HCT116 (cell line): ENCODE measurements at regions not wholly inside any gene's neighbourhood (a gene's known extent, or its start where the extent isn't known, plus 50 kb on each side); places are given as distances from the start of the nearest gene placed in this dataset.

Source experiments
- ATAC-seq: fragments of 200-7000 bp; cut with Tn5 transposase; 2 replicates; pipeline ENCODE4 v1.9.1; 2020; ENCODE audit warnings: mild to moderate bottlenecking, moderate library complexity
- BruUV-seq: library from RNA; stranded (reverse); fragments of 400-500 nt; replicated peaks from 2 replicates; lab custom pipeline; 2021; lab: Mats Ljungman, UMichigan
- CTCF ChIA-PET: fragments of 300-600 bp; sonication (Branson Sonifier 250); formaldehyde crosslinking; loops from one replicate; lab custom pipeline; 2021; ENCODE audit warnings: antibody characterized with exemption; lab: Charles Lee
- POLR2A ChIA-PET: fragments of 300-600, 350-600 bp; sonication (Branson Sonifier 250); formaldehyde crosslinking; loops from one replicate; lab custom pipeline; 2021; ENCODE audit warnings: antibody characterized with exemption; lab: Charles Lee
- RAD21 ChIA-PET, 2 experiments: fragments of 300-600 bp; sonication (Branson Sonifier 250); formaldehyde crosslinking; loops; one replicate each; lab custom pipeline; 2023; ENCODE audit warnings: low total read pairs in 2 of 2; ENCODE audit not compliant: uncharacterized antibody in 2 of 2, unreplicated experiment in 2 of 2, low non-redundant PET in 1 of 2; lab: Charles Lee
- DNase-seq: peaks from one replicate; pipeline ENCODE4 v3.0.0-alpha.2; 2010; ENCODE audit warnings: low read depth, low spot score
- H2AFZ ChIP-seq: fragments of 200-600 bp; shearing (Covaris generic), sonication (generic); 2 replicates; pipeline ENCODE4 v1.6.1; 2017; ENCODE audit warnings: low read depth, mixed run types, mixed read lengths, antibody characterized with exemption, low read length; ENCODE audit not compliant: poor library complexity, severe bottlenecking
- H3K27ac ChIP-seq: 2 replicates; pipeline ENCODE4 v1.5.1; 2012; ENCODE audit warnings: low read depth, low read length
- H3K27me3 ChIP-seq: fragments of 200-600 bp; sonication (generic); 2 replicates; pipeline ENCODE4 v1.6.1; 2016; ENCODE audit warnings: mixed run types, low read length, mixed read lengths; ENCODE audit not compliant: insufficient read depth
- H3K36me3 ChIP-seq, 2 experiments: fragments of 200-500 bp in 1 of 2; fragments of 200-600 bp in 1 of 2; sonication (Bioruptor generic) in 1 of 2; sonication (generic) in 1 of 2; 2 replicates each; pipeline versions ENCODE4 v1.5.1 to v1.6.1; 2014 to 2016; ENCODE audit warnings: low read length in 2 of 2, inconsistent platforms in 1 of 2, mixed read lengths in 1 of 2, mixed run types in 1 of 2; ENCODE audit not compliant: insufficient read depth in 2 of 2, control insufficient read depth in 1 of 2
- H3K4me1 ChIP-seq, 2 experiments: fragments of 200-600 bp in 1 of 2; sonication (generic) in 1 of 2; 2 replicates each; pipeline versions ENCODE4 v1.5.1 to v1.6.1; 2012 to 2017; ENCODE audit warnings: low read length in 2 of 2, inconsistent platforms in 1 of 2, mild to moderate bottlenecking in 1 of 2, mixed read lengths in 1 of 2, mixed run types in 1 of 2, moderate library complexity in 1 of 2; ENCODE audit not compliant: insufficient read depth in 2 of 2, control insufficient read depth in 1 of 2
- H3K4me2 ChIP-seq: fragments of 200-600 bp; sonication (generic); 2 replicates; pipeline ENCODE4 v1.6.1; 2017; ENCODE audit warnings: mixed run types, low read length, mixed read lengths
- H3K4me3 ChIP-seq, 2 experiments: fragments of 200-600 bp in 1 of 2; sonication (generic) in 1 of 2; replicated peaks in 1 of 2; 2 replicates each; pipeline ENCODE4 v1.5.1; 2011 to 2016; ENCODE audit warnings: low read length in 2 of 2, control low read depth in 1 of 2, low read depth in 1 of 2, mild to moderate bottlenecking in 1 of 2, mixed read lengths in 1 of 2, mixed run types in 1 of 2
- H3K79me2 ChIP-seq: fragments of 200-600 bp; sonication (generic); 2 replicates; pipeline ENCODE4 v1.6.1; 2017; ENCODE audit warnings: mild to moderate bottlenecking, mixed run types, low read length, moderate library complexity, mixed read lengths; ENCODE audit not compliant: insufficient read depth
- H3K9ac ChIP-seq: fragments of 200-600 bp; sonication (generic); 2 replicates; pipeline ENCODE4 v1.6.1; 2016; ENCODE audit warnings: low read length, mixed read lengths
- H3K9me2 ChIP-seq: fragments of 200-600 bp; sonication (generic), shearing (Covaris generic); 2 replicates; pipeline ENCODE4 v1.6.1; 2017; ENCODE audit warnings: mixed run types, mild to moderate bottlenecking, moderate library complexity; ENCODE audit not compliant: insufficient read depth
- H3K9me3 ChIP-seq, 2 experiments: fragments of 200-500 bp in 1 of 2; fragments of 200-600 bp in 1 of 2; sonication (Bioruptor generic) in 1 of 2; sonication (generic) in 1 of 2; 2 replicates each; pipeline ENCODE4 v1.6.1; 2014 to 2017; ENCODE audit warnings: low read length in 2 of 2, mixed read lengths in 2 of 2, inconsistent platforms in 1 of 2, low read depth in 1 of 2, mild to moderate bottlenecking in 1 of 2, mixed run types in 1 of 2, moderate library complexity in 1 of 2; ENCODE audit not compliant: control insufficient read depth in 1 of 2, insufficient read depth in 1 of 2
- H4K20me1 ChIP-seq: fragments of 200-600 bp; sonication (generic), shearing (Covaris generic); 2 replicates; pipeline ENCODE4 v1.6.1; 2017; ENCODE audit warnings: mixed run types, mild to moderate bottlenecking, moderate library complexity; ENCODE audit not compliant: insufficient read depth
- CBX3 ChIP-seq: IDR thresholded peaks from 2 replicates; pipeline ENCODE4 v1.6.1; 2012; ENCODE audit warnings: low read depth
- CEBPB ChIP-seq: IDR thresholded peaks from 2 replicates; pipeline ENCODE4 v1.6.1; 2012; ENCODE audit warnings: low read depth
- EGR1 ChIP-seq: IDR thresholded peaks from 2 replicates; pipeline ENCODE4 v1.6.1; 2012; ENCODE audit warnings: low read depth
- EZH2 ChIP-seq: fragments of 200-600 bp; sonication (generic); IDR thresholded peaks from 2 replicates; pipeline ENCODE4 v1.6.1; 2017; ENCODE audit warnings: antibody characterized with exemption, mixed run types
- EZH2phosphoT487 ChIP-seq: fragments of 200-600 bp; IDR thresholded peaks from 2 replicates; pipeline ENCODE4 v1.6.1; 2018; ENCODE audit warnings: antibody characterized with exemption, borderline replicate concordance
- JUND ChIP-seq: IDR thresholded peaks from 2 replicates; pipeline ENCODE4 v1.6.1; 2012
- MAX ChIP-seq: IDR thresholded peaks from 2 replicates; pipeline ENCODE4 v1.6.1; 2012
- POLR2AphosphoS5 ChIP-seq: IDR thresholded peaks from 2 replicates; pipeline ENCODE4 v1.6.1; 2011; ENCODE audit warnings: mild to moderate bottlenecking, low read depth, low read length, moderate library complexity
- RAD21 ChIP-seq: IDR thresholded peaks from 2 replicates; pipeline ENCODE4 v1.6.1; 2012; ENCODE audit warnings: low read depth, mild to moderate bottlenecking
- REST ChIP-seq: IDR thresholded peaks from 2 replicates; pipeline ENCODE4 v1.6.1; 2012; ENCODE audit warnings: low read depth
- SIN3A ChIP-seq: IDR thresholded peaks from 2 replicates; pipeline ENCODE4 v1.6.1; 2012; ENCODE audit warnings: low read depth
- SP1 ChIP-seq: IDR thresholded peaks from 2 replicates; pipeline ENCODE4 v1.6.1; 2012; ENCODE audit warnings: low read depth
- SRF ChIP-seq: IDR thresholded peaks from 2 replicates; pipeline ENCODE4 v1.6.1; 2012; ENCODE audit warnings: low read depth
- TCF7L2 ChIP-seq: IDR thresholded peaks from 2 replicates; pipeline ENCODE4 v1.7.0; 2011; ENCODE audit warnings: borderline replicate concordance, inconsistent platforms; ENCODE audit not compliant: insufficient read depth, insufficient read length; ENCODE audit errors: extremely low read depth
- ZNF274 ChIP-seq: fragments of 200-500 bp; sonication (Bioruptor generic); IDR thresholded peaks from 2 replicates; pipeline ENCODE4 v1.6.1; 2014; ENCODE audit warnings: mild to moderate bottlenecking, low read depth, low read length, inconsistent platforms
- intact Hi-C: fragments of 100-400 bp; cut with micrococcal nuclease; formaldehyde crosslinking; loops from 2 replicates; pipeline ENCODE4 v1.10.0; 2022

GRCh38 chr2:160726046-160726445 lies 232.4 kb upstream of the RBMS1 start:
- H3K9me2 ChIP-seq, result no peaks in the 10 kb centered on the region
- no peaks in the 10 kb centered on the region for H3K4me1 ChIP-seq
- no peaks in the 10 kb centered on the region for H3K27me3 ChIP-seq
- BruUV-seq, result no TSS peak
- H4K20me1 ChIP-seq, result no peaks in the 10 kb centered on the region
- DNase-seq (no peak), ATAC-seq (no peak)
- no peaks in the 10 kb centered on the region for H3K36me3 ChIP-seq
- TF ChIP-seq CBX3 (no peak), ZNF274 (no peak), SRF (no peak), MAX (no peak), SP1 (no peak), POLR2AphosphoS5 (no peak), SIN3A (no peak)
- no peak overlapping the region for H3K9ac ChIP-seq
- ChIA-PET CTCF (no interaction called here), POLR2A (no interaction called here), RAD21 (no interaction called here)
- H3K4me3 ChIP-seq, result no peak overlapping the region
- H2AFZ ChIP-seq, result no peak overlapping the region
- H3K79me2 ChIP-seq, result no peaks in the 10 kb centered on the region
- no peak overlapping the region for H3K4me2 ChIP-seq
- intact Hi-C loops, result no loop called here
- no peaks in the 10 kb centered on the region for H3K9me3 ChIP-seq
- no peak overlapping the region for H3K27ac ChIP-seq

- H3K79me2 ChIP-seq, result no peaks in the 10 kb centered on the region
- intact Hi-C loops, result no loop called here
- no peak overlapping the region for H3K27ac ChIP-seq
- no peak overlapping the region for H3K4me3 ChIP-seq
- no peak overlapping the region for H2AFZ ChIP-seq
- TF ChIP-seq EZH2phosphoT487 (no peak), POLR2AphosphoS5 (no peak), JUND (no peak), RAD21 (no peak), REST (no peak), CEBPB (no peak), EZH2 (no peak), ZNF274 (no peak), TCF7L2 (no peak), SRF (no peak), EGR1 (no peak)
- TF ChIP-seq, all 23 proteins: peak for 0
- H3K9me2 ChIP-seq, result no peaks in the 10 kb centered on the region
- no TSS peak for BruUV-seq
- CTCF ChIA-PET, result no interaction called here
- ATAC-seq (no peak), DNase-seq (no peak)
- no peaks in the 10 kb centered on the region for H3K36me3 ChIP-seq
- no peak overlapping the region for H3K4me2 ChIP-seq
- H3K9me3 ChIP-seq, result no peaks in the 10 kb centered on the region
- POLR2A ChIA-PET, result no interaction called here
- RAD21 ChIA-PET, result no interaction called here
- no peaks in the 10 kb centered on the region for H4K20me1 ChIP-seq
- H3K4me1 ChIP-seq, result no peaks in the 10 kb centered on the region
- no peaks in the 10 kb centered on the region for H3K27me3 ChIP-seq
- no peak overlapping the region for H3K9ac ChIP-seq
Observed at GRCh38 chr2:160730296-160730995, 236.8 kb upstream of the RBMS1 start.
